CD4-positive, alpha-beta memory T cell (primary cell): ENCODE measurements at regions not wholly inside any gene's neighbourhood (a gene's known extent, or its start where the extent isn't known, plus 50 kb on each side); places are given as distances from the start of the nearest gene placed in this dataset.
"Not testable (repeated sequence)": the region's sequence is repeated elsewhere in the genome, so short reads cannot be mapped to it uniquely, and the experiment has no call there.

Experiments
- CTCF ChIA-PET: fragments of 350-600 bp; sonication (Branson Sonifier 250); formaldehyde crosslinking; loops from one replicate; lab custom pipeline; 2021; ENCODE audit warnings: inconsistent platforms; ENCODE audit not compliant: partially characterized antibody; lab: Charles Lee
- POLR2A ChIA-PET: fragments of 350-600 bp; sonication (Branson Sonifier 250); formaldehyde crosslinking; loops from one replicate; lab custom pipeline; 2021; ENCODE audit not compliant: partially characterized antibody; lab: Charles Lee
- DNase-seq, 5 donors: peaks; one replicate each; pipeline versions ENCODE4 v3.0.0 to v3.0.0-alpha.2; 2020 to 2022; ENCODE audit warnings: mixed read lengths in 1 of 5
- H3K27ac ChIP-seq: one replicate; pipeline ENCODE4 v1.7.0; 2013; ENCODE audit warnings: low read depth, low read length
- H3K27me3 ChIP-seq: 2 replicates; pipeline ENCODE4 v1.7.0; 2013; ENCODE audit warnings: mild to moderate bottlenecking, low read length, moderate library complexity; ENCODE audit not compliant: insufficient read depth
- H3K36me3 ChIP-seq: 2 replicates; pipeline ENCODE4 v1.7.0; 2013; ENCODE audit warnings: mild to moderate bottlenecking, low read length, moderate library complexity; ENCODE audit not compliant: insufficient read depth
- H3K4me1 ChIP-seq: 2 replicates; pipeline ENCODE4 v1.7.0; 2013; ENCODE audit warnings: mild to moderate bottlenecking, low read length, moderate library complexity; ENCODE audit not compliant: insufficient read depth
- H3K4me3 ChIP-seq, 2 donors: one replicate each; pipeline ENCODE4 v1.7.0; 2013; ENCODE audit warnings: low read length in 2 of 2, mild to moderate bottlenecking in 1 of 2
- H3K9me3 ChIP-seq, 2 donors: one replicate each; pipeline ENCODE4 v1.7.0; 2013; ENCODE audit warnings: low read length in 2 of 2, control low read depth in 1 of 2; ENCODE audit not compliant: control insufficient read depth in 1 of 2
- H3K27ac Mint-ChIP-seq, 7 donors: one replicate each; pipeline ENCODE4 v1.8.0; 2020 to 2021; ENCODE audit warnings: mixed read lengths in 7 of 7, mild to moderate bottlenecking in 6 of 7, inconsistent platforms in 3 of 7, moderate library complexity in 3 of 7
- H3K27me3 Mint-ChIP-seq, 2 donors: one replicate each; pipeline ENCODE4 v1.8.0; 2020 to 2021; ENCODE audit warnings: mixed read lengths in 2 of 2
- H3K36me3 Mint-ChIP-seq, 2 donors: one replicate each; pipeline ENCODE4 v1.8.0; 2020 to 2021; ENCODE audit warnings: mixed read lengths in 2 of 2, inconsistent platforms in 1 of 2, mild to moderate bottlenecking in 1 of 2
- H3K4me1 Mint-ChIP-seq, 4 donors: one replicate each; pipeline ENCODE4 v1.8.0; 2020 to 2021; ENCODE audit warnings: mixed read lengths in 4 of 4, mild to moderate bottlenecking in 1 of 4
- H3K4me3 Mint-ChIP-seq, 8 donors: one replicate each; pipeline ENCODE4 v1.8.0; 2020 to 2021; ENCODE audit warnings: mixed read lengths in 8 of 8, mild to moderate bottlenecking in 7 of 8, moderate library complexity in 6 of 8, inconsistent platforms in 3 of 8
- H3K9me3 Mint-ChIP-seq, 8 donors: one replicate each; pipeline ENCODE4 v1.8.0; 2020 to 2021; ENCODE audit warnings: mixed read lengths in 8 of 8, mild to moderate bottlenecking in 5 of 8, inconsistent platforms in 3 of 8, moderate library complexity in 1 of 8
- intact Hi-C: fragments of 100-400 bp; cut with micrococcal nuclease; formaldehyde crosslinking; loops from one replicate; pipeline ENCODE4 v1.15.1; 2023

DNA sequence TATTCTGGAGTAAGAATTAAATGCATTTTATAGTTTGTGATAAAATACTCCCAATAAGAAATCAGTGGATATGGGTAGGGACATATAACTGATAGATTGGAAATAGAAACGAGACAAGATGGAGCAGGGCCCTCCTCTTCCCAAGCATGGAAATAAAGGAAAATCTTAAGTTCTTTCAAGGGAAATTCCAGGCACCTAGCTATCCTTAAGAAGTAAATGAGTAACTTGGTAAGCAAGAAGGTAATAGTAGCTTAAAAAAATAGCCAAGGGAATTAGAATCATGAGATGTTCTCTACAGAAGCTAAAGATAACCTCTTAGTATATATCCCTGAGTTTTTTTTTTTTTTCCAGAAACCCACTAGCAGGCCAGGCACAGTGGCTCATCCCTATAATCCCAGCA lies 105.5 kb upstream of the FAM3C start:
- peaks cover 0 to 40% (median 21%) of the 10 kb centered on the region in 8 donors for H3K9me3 Mint-ChIP-seq

GRCh38 chr7:121500360-121501058 lies 104.4 kb upstream of the FAM3C start:
- Mint-ChIP-seq H3K4me3 (no peak overlapping the region), H3K27ac (no peak overlapping the region), H3K36me3 (no peaks in the 10 kb centered on the region), H3K27me3 (peaks cover 0 to 5% of the 10 kb centered on the region in 2 donors), H3K9me3 (peaks cover 0 to 31% (median 13%) of the 10 kb centered on the region in 8 donors), H3K4me1 (no peaks in the 10 kb centered on the region)
- no peak for DNase-seq
- H3K27ac ChIP-seq: no peak overlapping the region
- H3K27me3 ChIP-seq: no peaks in the 10 kb centered on the region
- no peak overlapping the region for H3K4me3 ChIP-seq
- H3K9me3 ChIP-seq: peaks cover 0 to 5% of the 10 kb centered on the region in 2 donors
- intact Hi-C loops: no loop called here
- H3K4me1 ChIP-seq: no peaks in the 10 kb centered on the region
- ChIA-PET POLR2A (no interaction called here), CTCF (interaction anchor here (1.2 kb wide), 1 partner anchor 103 kb away, joined by 3 read pairs; no protein-coding TSS in a partner anchor)
- H3K36me3 ChIP-seq: no peaks in the 10 kb centered on the region

More for the DNA sequence above, 105.5 kb upstream of the FAM3C start:
- no peaks in the 10 kb centered on the region for H3K27me3 ChIP-seq
- Mint-ChIP-seq H3K27ac (no peak overlapping the region), H3K27me3 (peaks cover 0 to 3% of the 10 kb centered on the region in 2 donors), H3K4me3 (no peak overlapping the region), H3K4me1 (no peaks in the 10 kb centered on the region), H3K36me3 (peaks cover 0 to 6% of the 10 kb centered on the region in 2 donors)
- peaks cover 0 to 5% of the 10 kb centered on the region in 2 donors for H3K9me3 ChIP-seq
- no peaks in the 10 kb centered on the region for H3K36me3 ChIP-seq
- no peak for DNase-seq
- no peaks in the 10 kb centered on the region for H3K4me1 ChIP-seq
- POLR2A ChIA-PET: no interaction called here
- CTCF ChIA-PET: interaction anchor here (1.0 kb wide), 3 partner anchors 13 to 106 kb away, joined by 3 to 5 read pairs (median 3); no protein-coding TSS in a partner anchor
- H3K4me3 ChIP-seq: no peak overlapping the region
- H3K27ac ChIP-seq: no peak overlapping the region
- intact Hi-C loops: no loop called here

- Mint-ChIP-seq H3K9me3 (peaks cover 0 to 22% (median 7%) of the 10 kb centered on the region in 8 donors), H3K27ac (no peak overlapping the region), H3K27me3 (peaks cover 0 to 5% of the 10 kb centered on the region in 2 donors), H3K36me3 (no peaks in the 10 kb centered on the region), H3K4me3 (no peak overlapping the region), H3K4me1 (no peaks in the 10 kb centered on the region)
- Histone ChIP-seq H3K27ac (no peak overlapping the region), H3K4me3 (no peak overlapping the region), H3K27me3 (no peaks in the 10 kb centered on the region), H3K36me3 (no peaks in the 10 kb centered on the region), H3K4me1 (no peaks in the 10 kb centered on the region), H3K9me3 (no peaks in the 10 kb centered on the region)
- DNase-seq: no peak
- intact Hi-C loops: no loop called here
- ChIA-PET CTCF (interaction anchor here (0.7 to 1.2 kb wide), 2 partner anchors 102 to 108 kb away, joined by 3 read pairs; no protein-coding TSS in a partner anchor), POLR2A (no interaction called here)
These were observed 103.5 kb upstream of the FAM3C start for GRCh38 chr7:121499624-121500023.

GRCh38 chr7:121498816-121499215 lies 102.7 kb upstream of the FAM3C start:
- Mint-ChIP-seq H3K4me3 (no peak overlapping the region), H3K4me1 (no peaks in the 10 kb centered on the region), H3K9me3 (peaks cover 0 to 15% (median 4%) of the 10 kb centered on the region in 8 donors), H3K27ac (no peak overlapping the region), H3K27me3 (peaks cover 0 to 5% of the 10 kb centered on the region in 2 donors), H3K36me3 (no peaks in the 10 kb centered on the region)
- H3K36me3 ChIP-seq: no peaks in the 10 kb centered on the region
- H3K4me1 ChIP-seq: no peaks in the 10 kb centered on the region
- DNase-seq: no peak
- H3K4me3 ChIP-seq: no peak overlapping the region
- intact Hi-C loops: no loop called here
- H3K27ac ChIP-seq: no peak overlapping the region
- CTCF ChIA-PET: no interaction called here
- H3K27me3 ChIP-seq: no peaks in the 10 kb centered on the region
- POLR2A ChIA-PET: no interaction called here
- no peaks in the 10 kb centered on the region for H3K9me3 ChIP-seq

- not testable (repeated sequence) for H3K9me3 ChIP-seq, H3K27me3 Mint-ChIP-seq
These were observed 101.4 kb upstream of the FAM3C start for GRCh38 chr7:121497545-121497944.

GRCh38 chr7:121494516-121494915 lies 98.4 kb upstream of the FAM3C start:
- no peak overlapping the region for H3K27ac ChIP-seq
- Mint-ChIP-seq H3K4me1 (no peaks in the 10 kb centered on the region), H3K27me3 (peaks cover 0 to 5% of the 10 kb centered on the region in 2 donors), H3K27ac (no peak overlapping the region), H3K36me3 (no peaks in the 10 kb centered on the region), H3K4me3 (no peak overlapping the region), H3K9me3 (peaks cover 0 to 7% (median 3%) of the 10 kb centered on the region in 8 donors)
- no peak overlapping the region for H3K4me3 ChIP-seq
- no peaks in the 10 kb centered on the region for H3K27me3 ChIP-seq
- H3K36me3 ChIP-seq: no peaks in the 10 kb centered on the region
- no peaks in the 10 kb centered on the region for H3K9me3 ChIP-seq
- intact Hi-C loops: no loop called here
- DNase-seq: no peak
- no peaks in the 10 kb centered on the region for H3K4me1 ChIP-seq
- ChIA-PET CTCF (interaction anchor here (0.9 to 1.5 kb wide), 3 partner anchors 17 to 119 kb away, joined by 3 read pairs; partner anchors contain the start of gene FAM3C), POLR2A (no interaction called here)

More at GRCh38 chr7:121497545-121497944, 101.4 kb upstream of the FAM3C start:
- H3K27ac ChIP-seq, H3K36me3 Mint-ChIP-seq, H3K4me3 Mint-ChIP-seq, intact Hi-C loops, POLR2A ChIA-PET, H3K4me1 ChIP-seq, H3K27ac Mint-ChIP-seq, H3K4me1 Mint-ChIP-seq, H3K4me3 ChIP-seq, H3K36me3 ChIP-seq, DNase-seq, H3K27me3 ChIP-seq, H3K9me3 Mint-ChIP-seq: not testable (repeated sequence)
- CTCF ChIA-PET: interaction anchor here (2.1 kb wide), 1 partner anchor 100 kb away, joined by 4 read pairs; no protein-coding TSS in a partner anchor

GRCh38 chr7:121493553-121493952 lies 97.4 kb upstream of the FAM3C start:
- DNase-seq: no peak
- no peaks in the 10 kb centered on the region for H3K36me3 ChIP-seq
- H3K27me3 ChIP-seq: no peaks in the 10 kb centered on the region
- POLR2A ChIA-PET: no interaction called here
- H3K4me3 Mint-ChIP-seq: no peak overlapping the region
- H3K9me3 ChIP-seq: no peaks in the 10 kb centered on the region
- no peak overlapping the region for H3K27ac ChIP-seq
- H3K27ac Mint-ChIP-seq: no peak overlapping the region
- H3K36me3 Mint-ChIP-seq: no peaks in the 10 kb centered on the region
- CTCF ChIA-PET: no interaction called here
- H3K9me3 Mint-ChIP-seq: peaks cover 0 to 7% (median 3%) of the 10 kb centered on the region in 8 donors
- no peak overlapping the region for H3K4me3 ChIP-seq
- H3K27me3 Mint-ChIP-seq: peaks cover 0 to 5% of the 10 kb centered on the region in 2 donors
- H3K4me1 ChIP-seq: no peaks in the 10 kb centered on the region
- peaks cover 0 to 2% (median 0%) of the 10 kb centered on the region in 4 donors for H3K4me1 Mint-ChIP-seq
- intact Hi-C loops: no loop called here
